ENCODE measurements at regions not wholly inside any gene's neighbourhood (a gene's known extent, or its start where the extent isn't known, plus 50 kb on each side); places are given as distances from the start of the nearest gene placed in this dataset.
"Not testable (repeated sequence)": the region's sequence is repeated elsewhere in the genome, so short reads cannot be mapped to it uniquely, and the experiment has no call there.

DNA sequence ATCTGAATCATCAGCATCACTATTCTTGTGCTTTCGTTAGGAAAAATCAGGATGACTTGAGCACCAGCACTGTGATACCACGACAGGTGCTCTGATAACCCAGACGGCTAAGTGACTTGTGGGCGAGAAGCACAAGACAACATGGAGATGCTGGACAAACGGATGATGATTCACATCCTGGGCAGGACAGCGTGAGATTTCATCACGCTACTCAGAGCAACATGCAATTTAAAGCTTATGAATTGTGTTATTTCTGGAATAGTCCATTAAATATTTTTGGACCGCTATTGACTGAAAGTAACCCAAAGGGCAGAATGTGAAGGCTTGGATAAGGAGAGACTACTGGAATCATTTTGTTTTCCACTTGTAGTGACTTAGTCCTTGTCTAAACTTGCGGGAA, 114.8 kb upstream of the DAPK1 start:
- DNase-seq (ENCODE audit: low read depth) (peak; percentile 72), FAIRE-seq (no peak)
- TF ChIP-seq, protein P1, sequence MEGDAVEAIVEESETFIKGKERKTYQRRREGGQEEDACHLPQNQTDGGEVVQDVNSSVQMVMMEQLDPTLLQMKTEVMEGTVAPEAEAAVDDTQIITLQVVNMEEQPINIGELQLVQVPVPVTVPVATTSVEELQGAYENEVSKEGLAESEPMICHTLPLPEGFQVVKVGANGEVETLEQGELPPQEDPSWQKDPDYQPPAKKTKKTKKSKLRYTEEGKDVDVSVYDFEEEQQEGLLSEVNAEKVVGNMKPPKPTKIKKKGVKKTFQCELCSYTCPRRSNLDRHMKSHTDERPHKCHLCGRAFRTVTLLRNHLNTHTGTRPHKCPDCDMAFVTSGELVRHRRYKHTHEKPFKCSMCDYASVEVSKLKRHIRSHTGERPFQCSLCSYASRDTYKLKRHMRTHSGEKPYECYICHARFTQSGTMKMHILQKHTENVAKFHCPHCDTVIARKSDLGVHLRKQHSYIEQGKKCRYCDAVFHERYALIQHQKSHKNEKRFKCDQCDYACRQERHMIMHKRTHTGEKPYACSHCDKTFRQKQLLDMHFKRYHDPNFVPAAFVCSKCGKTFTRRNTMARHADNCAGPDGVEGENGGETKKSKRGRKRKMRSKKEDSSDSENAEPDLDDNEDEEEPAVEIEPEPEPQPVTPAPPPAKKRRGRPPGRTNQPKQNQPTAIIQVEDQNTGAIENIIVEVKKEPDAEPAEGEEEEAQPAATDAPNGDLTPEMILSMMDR (IDR thresholded peaks at IDR 0.05; ENCODE audit: insufficient read depth, low read length, severe bottlenecking) = no peak
- Histone ChIP-seq H3K4me3 (ENCODE audit: low read depth, low read length) (no peak overlapping the region), H3K36me3 (ENCODE audit: control insufficient read depth, insufficient read depth, low read length) (no peaks in the 10 kb centered on the region), H3K27me3 (ENCODE audit: control insufficient read depth, insufficient read depth, low read length) (no peaks in the 10 kb centered on the region)

DNA sequence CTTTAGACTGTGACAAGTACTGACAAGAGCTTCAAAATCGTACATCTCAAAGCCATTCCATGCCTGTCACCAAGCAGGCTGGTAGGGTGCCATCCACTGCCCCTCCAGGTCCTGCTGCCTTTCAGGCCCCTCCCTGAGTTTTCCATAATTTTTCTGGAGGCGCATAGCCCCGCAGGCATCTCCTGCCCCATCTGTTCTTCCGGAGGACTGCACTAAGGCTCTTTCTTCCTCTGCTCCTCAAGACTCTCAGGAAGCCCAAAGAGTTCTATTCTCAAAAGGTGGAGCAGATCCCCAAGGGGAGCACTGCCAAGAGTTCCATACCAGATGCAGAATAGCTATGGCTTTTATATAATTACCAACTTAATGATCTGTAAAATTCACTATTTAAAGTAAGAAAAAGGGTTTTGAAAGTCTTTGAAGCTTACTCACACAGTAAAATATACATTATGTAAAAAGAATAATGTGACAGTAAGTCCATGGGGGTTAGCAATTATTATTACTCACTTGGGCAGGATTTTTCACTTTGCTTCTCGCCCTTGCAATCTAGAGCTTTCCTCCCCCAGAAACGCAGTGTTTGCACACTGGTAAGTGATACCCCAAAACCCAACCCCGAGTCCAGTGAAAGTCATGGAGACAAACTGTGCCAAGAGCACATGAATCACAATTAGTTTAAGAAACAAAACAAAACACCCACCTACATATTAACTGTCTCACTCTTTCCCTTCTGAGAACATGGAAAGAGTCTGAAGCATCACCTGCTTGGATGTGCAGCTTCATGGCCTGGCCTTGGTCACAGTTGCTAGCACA, 114.1 kb upstream of the DAPK1 start:
- Histone ChIP-seq H3K36me3 (ENCODE audit: control insufficient read depth, insufficient read depth, low read length) (no peaks in the 10 kb centered on the region), H3K4me3 (ENCODE audit: low read depth, low read length) (no peak overlapping the region), H3K27me3 (ENCODE audit: control insufficient read depth, insufficient read depth, low read length) (no peaks in the 10 kb centered on the region)
- no peak for FAIRE-seq
- peak; percentile 59 for DNase-seq (ENCODE audit: low read depth)
- TF ChIP-seq, protein P1 (IDR thresholded peaks at IDR 0.05; ENCODE audit: insufficient read depth, low read length, severe bottlenecking) = no peak

DNA sequence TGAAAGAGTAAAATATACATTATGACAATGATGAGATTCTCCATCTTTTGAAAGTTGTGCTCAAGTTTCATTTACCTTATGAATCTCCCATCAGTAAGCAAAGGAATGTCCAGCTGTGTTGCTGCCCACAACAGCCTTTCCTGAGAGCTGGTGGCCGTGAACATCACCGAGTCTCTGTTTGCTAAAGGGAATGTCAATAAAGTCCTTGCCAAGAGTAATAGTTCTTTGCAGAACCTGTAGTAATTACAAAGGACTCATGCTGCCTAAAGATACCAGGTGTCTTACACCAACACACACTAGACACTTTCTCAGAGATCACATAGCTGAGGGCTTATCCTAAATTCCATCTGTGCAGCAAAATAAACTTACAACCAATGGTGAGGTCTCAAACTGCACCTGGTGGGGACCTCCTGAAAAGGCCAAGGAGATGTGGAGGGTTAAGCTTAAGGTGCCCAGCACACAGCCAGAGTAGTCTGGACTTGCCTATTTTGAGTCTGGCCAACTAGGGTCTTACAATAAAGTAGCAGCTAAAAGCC, 111.1 kb upstream of the DAPK1 start:
- H3K36me3 ChIP-seq (ENCODE audit: control insufficient read depth, insufficient read depth, low read length) = no peaks in the 10 kb centered on the region
- no peaks in the 10 kb centered on the region for H3K27me3 ChIP-seq (ENCODE audit: control insufficient read depth, insufficient read depth, low read length)
- DNase-seq (ENCODE audit: low read depth) (no peak), FAIRE-seq (no peak)
- TF ChIP-seq, protein P1 (IDR thresholded peaks at IDR 0.05; ENCODE audit: insufficient read depth, low read length, severe bottlenecking) = no peak
- H3K4me3 ChIP-seq (ENCODE audit: low read depth, low read length) = no peak overlapping the region

DNA sequence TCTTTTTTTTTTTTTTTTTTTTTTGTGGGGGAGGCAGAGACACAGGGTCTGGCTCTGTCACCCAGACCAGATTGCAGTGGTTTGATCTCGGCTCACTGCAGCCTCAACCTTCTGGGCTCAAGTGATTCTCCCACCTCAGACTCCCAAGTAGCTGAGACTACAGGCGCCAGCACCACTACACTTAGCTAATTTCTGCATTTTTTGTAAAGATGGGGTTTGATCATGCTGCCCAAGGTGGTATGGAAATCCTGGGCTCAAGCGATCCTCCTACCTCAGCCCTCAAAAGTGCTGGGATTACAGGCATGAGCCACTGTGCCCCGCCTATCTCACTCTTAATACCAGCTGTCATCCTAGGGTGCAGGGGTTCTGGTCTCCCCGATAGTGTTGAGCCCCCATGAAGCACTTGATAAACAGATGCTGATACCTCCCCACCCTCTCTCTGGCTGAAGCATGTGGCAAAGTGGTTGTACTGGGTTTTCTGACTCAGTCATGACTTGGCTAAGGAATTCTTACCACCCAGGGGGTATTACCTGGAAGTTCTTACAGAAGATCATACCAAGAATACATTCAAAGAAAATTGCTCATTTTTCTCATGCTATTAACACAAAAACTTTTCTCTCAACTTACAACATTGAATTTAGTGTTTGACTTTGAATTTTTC, 110.2 kb upstream of the DAPK1 start:
- no peaks in the 10 kb centered on the region for H3K27me3 ChIP-seq (ENCODE audit: control insufficient read depth, insufficient read depth, low read length)
- FAIRE-seq = no peak
- no peaks in the 10 kb centered on the region for H3K36me3 ChIP-seq (ENCODE audit: control insufficient read depth, insufficient read depth, low read length)
- TF ChIP-seq, protein P1 (IDR thresholded peaks at IDR 0.05; ENCODE audit: insufficient read depth, low read length, severe bottlenecking) = no peak
- DNase-seq (ENCODE audit: low read depth) = peak; percentile 45
- no peak overlapping the region for H3K4me3 ChIP-seq (ENCODE audit: low read depth, low read length)

DNA sequence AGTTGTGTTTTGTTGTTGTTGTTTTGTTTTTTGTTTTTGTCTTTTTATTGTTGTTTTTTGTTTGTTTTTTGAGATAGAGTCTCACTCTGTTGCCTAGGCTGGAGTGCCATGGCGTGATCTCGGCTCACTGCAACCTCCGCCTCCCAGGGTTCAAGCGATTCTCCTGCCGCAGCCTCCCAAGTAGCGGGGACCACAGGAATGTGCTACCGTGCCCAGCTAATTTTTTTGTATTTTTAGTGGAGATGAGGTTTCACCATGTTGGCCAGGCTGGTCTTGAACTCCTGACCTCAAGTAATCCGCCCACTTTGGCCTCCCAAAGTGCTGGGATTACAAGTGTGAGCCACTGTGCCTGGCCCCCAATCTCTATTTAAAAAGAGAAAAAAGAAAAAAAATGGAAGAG, 109.0 kb upstream of the DAPK1 start:
- H3K4me3 ChIP-seq (ENCODE audit: low read depth, low read length); H3K27me3 ChIP-seq (ENCODE audit: control insufficient read depth, insufficient read depth, low read length); DNase-seq (ENCODE audit: low read depth); H3K36me3 ChIP-seq (ENCODE audit: control insufficient read depth, insufficient read depth, low read length); FAIRE-seq: not testable (repeated sequence)

DNA sequence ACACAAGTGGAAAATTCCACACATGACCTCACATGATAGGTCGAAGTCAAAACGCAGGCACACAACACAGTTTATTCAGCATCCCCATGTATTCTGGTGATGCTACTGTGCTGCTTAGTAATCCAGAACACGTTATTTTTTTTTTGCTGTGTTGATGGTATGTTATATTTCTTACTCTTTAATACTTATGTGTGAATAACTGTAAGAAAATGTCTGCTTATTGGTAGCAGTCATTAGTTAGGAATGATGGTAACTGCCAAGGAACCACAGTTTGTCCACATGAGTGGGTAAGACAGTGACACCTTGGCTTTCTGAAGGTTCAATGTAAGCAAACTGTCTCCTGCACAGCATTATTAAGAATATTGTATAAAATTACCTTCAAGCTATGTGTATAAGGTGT, 107.7 kb upstream of the DAPK1 start:
- TF ChIP-seq, protein P1 (IDR thresholded peaks at IDR 0.05; ENCODE audit: insufficient read depth, low read length, severe bottlenecking) = no peak
- DNase-seq (ENCODE audit: low read depth) (no peak), FAIRE-seq (no peak)
- Histone ChIP-seq H3K4me3 (ENCODE audit: low read depth, low read length) (no peak overlapping the region), H3K27me3 (ENCODE audit: control insufficient read depth, insufficient read depth, low read length) (no peaks in the 10 kb centered on the region), H3K36me3 (ENCODE audit: control insufficient read depth, insufficient read depth, low read length) (no peaks in the 10 kb centered on the region)
